Loucy (cell line): ENCODE measurements at regions not wholly inside any gene's neighbourhood (a gene's known extent, or its start where the extent isn't known, plus 50 kb on each side); places are given as distances from the start of the nearest gene placed in this dataset.

Experiments
- CTCF ChIP-seq: fragments of 200-600 bp; sonication (generic); conservative IDR thresholded peaks from 2 replicates; pipeline ENCODE4 v1.5.1; 2014; ENCODE audit warnings: mild to moderate bottlenecking, antibody characterized with exemption, low read length
- EZH2phosphoT487 ChIP-seq: fragments of 200-600 bp; IDR thresholded peaks from 2 replicates; pipeline ENCODE4 v1.6.1; 2018; ENCODE audit warnings: antibody characterized with exemption, mild to moderate bottlenecking, moderate library complexity, borderline replicate concordance

DNA sequence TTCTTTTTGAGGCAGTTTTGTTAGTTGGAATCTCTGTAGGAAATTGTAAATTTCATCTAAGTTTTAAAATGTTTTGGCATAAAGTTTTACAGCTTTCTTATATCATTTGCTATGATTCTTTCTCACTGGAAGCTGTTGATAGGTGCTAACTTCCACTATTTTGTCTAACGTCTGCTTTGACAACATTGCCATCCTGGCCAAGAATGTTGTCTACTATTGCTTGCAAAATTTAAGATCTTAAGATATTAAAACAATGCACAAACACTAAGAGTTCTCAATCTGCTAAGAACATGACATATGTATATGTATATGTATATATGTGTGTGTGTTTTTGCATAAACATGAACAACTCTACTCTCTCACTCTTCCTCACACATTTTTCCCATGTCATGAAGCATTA lies 64.1 kb upstream of the MDGA2 start:
- TF ChIP-seq CTCF, result no peak
- TF ChIP-seq EZH2phosphoT487, result no peak
